A549 (cell line): ENCODE measurements at regions not wholly inside any gene's neighbourhood (a gene's known extent, or its start where the extent isn't known, plus 50 kb on each side); places are given as distances from the start of the nearest gene placed in this dataset.

ENCODE experiments used
- ATAC-seq, 2 experiments: fragments of 200-7000 bp in 1 of 2; fragments of >200 bp in 1 of 2; cut with Nextera tagmentation in 1 of 2; cut with Tn5 transposase in 1 of 2; 3 replicates each; pipeline versions ENCODE4 v1.8.0 to v1.9.1; 2018 to 2020; ENCODE audit warnings: mild to moderate bottlenecking in 1 of 2, moderate library complexity in 1 of 2
- CTCF ChIA-PET: fragments of 300-600 bp; sonication (Branson Sonifier 250); formaldehyde crosslinking; extraction: SDS; loops from one replicate; lab custom pipeline; 2021; ENCODE audit warnings: antibody characterized with exemption, inconsistent platforms; lab: Yijun Ruan, JAX
- POLR2A ChIA-PET: fragments of 350-600 bp; formaldehyde crosslinking; extraction: SDS; loops from one replicate; lab custom pipeline; 2021; ENCODE audit warnings: antibody characterized with exemption, inconsistent platforms; lab: Yijun Ruan, JAX
- DNase-seq, 2 experiments: peaks; one replicate each; pipeline versions ENCODE4 v3.0.0 to v3.0.0-alpha.2; 2011 to 2016; ENCODE audit warnings: low read depth in 1 of 2, low spot score in 1 of 2
- FAIRE-seq: peaks from 2 replicates; lab custom pipeline; 2011; peaks lifted over from hg19 to GRCh38; lab: Jason Lieb, UNC
- H3K27ac ChIP-seq, 2 experiments: fragments of >200 bp; sonication (Bioruptor Twin); formaldehyde crosslinking; 3 replicates each; pipeline ENCODE4 v1.5.1; 2016 to 2017
- H3K4me1 ChIP-seq: fragments of >200 bp; sonication (Bioruptor Twin); formaldehyde crosslinking; 3 replicates; pipeline ENCODE4 v1.6.1; 2016
- H3K4me2 ChIP-seq: fragments of >200 bp; sonication (Bioruptor Twin); formaldehyde crosslinking; 3 replicates; pipeline ENCODE4 v1.6.1; 2016
- H3K4me3 ChIP-seq: fragments of >200 bp; sonication (Bioruptor Twin); formaldehyde crosslinking; 3 replicates; pipeline ENCODE4 v1.5.1; 2016
- H3K9me3 ChIP-seq: fragments of >200 bp; sonication (Bioruptor Twin); formaldehyde crosslinking; 3 replicates; pipeline ENCODE4 v1.6.1; 2016
- BHLHE40 ChIP-seq: IDR thresholded peaks from 2 replicates; pipeline ENCODE4 v1.6.1; 2012; ENCODE audit warnings: low read depth, low read length, inconsistent platforms
- CBX2 ChIP-seq: fragments of 200-600 bp; sonication (generic); IDR thresholded peaks from 2 replicates; pipeline ENCODE4 v1.6.1; 2016; ENCODE audit warnings: low read depth, mild to moderate bottlenecking, borderline replicate concordance
- CBX8 ChIP-seq: fragments of 200-600 bp; sonication (generic); IDR thresholded peaks from 2 replicates; pipeline ENCODE4 v1.6.1; 2016
- CTCF ChIP-seq: fragments of >200 bp; sonication (Bioruptor Twin); formaldehyde crosslinking; IDR thresholded peaks from 3 replicates; pipeline ENCODE4 v1.5.1; 2016
- EHF ChIP-seq: fragments of 250-450 bp; sonication (Bioruptor Pico); IDR thresholded peaks from 2 replicates; pipeline ENCODE4 v1.5.0; 2020; ENCODE audit warnings: mild to moderate bottlenecking
- ESRRA ChIP-seq: fragments of 150-350 bp; IDR thresholded peaks from 2 replicates; pipeline ENCODE4 v1.6.1; 2014; ENCODE audit warnings: mild to moderate bottlenecking, low read length, borderline replicate concordance
- FOSB ChIP-seq: fragments of 250-450 bp; sonication (Bioruptor Pico); IDR thresholded peaks from 2 replicates; pipeline ENCODE4 v1.5.0; 2020; ENCODE audit warnings: mild to moderate bottlenecking, moderate library complexity
- GATA3 ChIP-seq: IDR thresholded peaks from 2 replicates; pipeline ENCODE4 v1.6.1; 2012; ENCODE audit warnings: borderline replicate concordance
- HDAC2 ChIP-seq: fragments of 200-600 bp; sonication (generic); IDR thresholded peaks from 2 replicates; pipeline ENCODE4 v1.6.1; 2016
- HES2 ChIP-seq: fragments of >200 bp; sonication (Bioruptor Twin); formaldehyde crosslinking; IDR thresholded peaks from 2 replicates; pipeline ENCODE4 v1.6.1; 2016
- HEYL ChIP-seq: fragments of 250-450 bp; sonication (Bioruptor Pico); IDR thresholded peaks from 2 replicates; pipeline ENCODE4 v1.8.0; 2021; ENCODE audit warnings: mild to moderate bottlenecking, moderate library complexity
- JUN ChIP-seq, 2 experiments: fragments of >200 bp; sonication (Bioruptor Twin); formaldehyde crosslinking; IDR thresholded peaks; 2 replicates in 1 of 2; 3 replicates in 1 of 2; pipeline ENCODE4 v1.6.1; 2016 to 2017
- MYC ChIP-seq: IDR thresholded peaks from 2 replicates; pipeline ENCODE4 v1.6.1; 2012; ENCODE audit warnings: mild to moderate bottlenecking, inconsistent platforms, low read length, improper control_type of control experiment, borderline replicate concordance
- NFE2L2 ChIP-seq: fragments of 150-350 bp; conservative IDR thresholded peaks from 2 replicates; pipeline ENCODE4 v1.6.1; 2014; ENCODE audit warnings: low read length
- NR3C1 ChIP-seq: fragments of >200 bp; sonication (Bioruptor Twin); formaldehyde crosslinking; IDR thresholded peaks from 3 replicates; pipeline ENCODE4 v1.6.1; 2017
- PBX3 ChIP-seq: IDR thresholded peaks from 2 replicates; pipeline ENCODE4 v1.6.1; 2012
- POLR2AphosphoS2 ChIP-seq: conservative IDR thresholded peaks from 2 replicates; pipeline ENCODE4 v1.6.1; 2012; ENCODE audit warnings: low read length, improper control_type of control experiment, inconsistent platforms
- RARB ChIP-seq: fragments of 250-450 bp; sonication (Bioruptor Pico); IDR thresholded peaks from 2 replicates; pipeline ENCODE4 v1.8.0; 2021; ENCODE audit warnings: mild to moderate bottlenecking, moderate library complexity
- RCOR1 ChIP-seq: fragments of 150-350 bp; IDR thresholded peaks from 2 replicates; pipeline ENCODE4 v1.6.1; 2014; ENCODE audit warnings: antibody characterized with exemption, low read length, low read depth
- REST ChIP-seq: fragments of 200-600 bp; sonication (generic); IDR thresholded peaks from 2 replicates; pipeline ENCODE4 v1.6.1; 2016; ENCODE audit warnings: antibody characterized with exemption, mild to moderate bottlenecking, moderate library complexity
- RNF2 ChIP-seq: fragments of 200-600 bp; sonication (generic); IDR thresholded peaks from 2 replicates; pipeline ENCODE4 v1.6.1; 2016; ENCODE audit warnings: low read depth, mild to moderate bottlenecking, antibody characterized with exemption, moderate library complexity, borderline replicate concordance
- SREBF2 ChIP-seq: fragments of 450-650 bp; IDR thresholded peaks from 2 replicates; pipeline ENCODE4 v1.6.1; 2014; ENCODE audit warnings: mild to moderate bottlenecking, moderate library complexity
- TP53 ChIP-seq: fragments of 250-450 bp; sonication (Bioruptor Pico); IDR thresholded peaks from 2 replicates; pipeline ENCODE4 v1.5.0; 2021; ENCODE audit warnings: mild to moderate bottlenecking, moderate library complexity
- USF2 ChIP-seq: fragments of 450-650 bp; IDR thresholded peaks from 2 replicates; pipeline ENCODE4 v1.6.1; 2014; ENCODE audit warnings: antibody characterized with exemption
- ZFP36 ChIP-seq: fragments of 450-650 bp; IDR thresholded peaks from 2 replicates; pipeline ENCODE4 v1.6.1; 2014; ENCODE audit warnings: borderline replicate concordance; ENCODE audit not compliant: partially characterized antibody
- WGBS: methylation state at CpG from one replicate; pipeline ENCODE4 v1.1.6; 2017; ENCODE audit errors: missing lambda C conversion rate; 5-methylcytosine and 5-hydroxymethylcytosine counted together
- TF ChIP-seq, protein P1 (sequence below): fragments of 250-450 bp; sonication (Bioruptor Pico); IDR thresholded peaks from 2 replicates; pipeline ENCODE4 v1.5.0; 2020; ENCODE audit warnings: low read depth, mild to moderate bottlenecking, moderate library complexity
- TF ChIP-seq, protein P2 (sequence below): fragments of >200 bp; sonication (Bioruptor Twin); formaldehyde crosslinking; IDR thresholded peaks from 3 replicates; pipeline ENCODE4 v1.6.1; 2016

- ChIA-PET POLR2A (no interaction called here), CTCF (interaction anchor here (1.5 kb wide), 2 partner anchors 859 to 1041 kb away, joined by 3 to 7 read pairs; no protein-coding TSS in a partner anchor)
- DNase-seq = no peak
- Histone ChIP-seq H3K4me2 (no peak overlapping the region), H3K4me3 (no peak overlapping the region), H3K9me3 (no peaks in the 10 kb centered on the region), H3K4me1 (no peaks in the 10 kb centered on the region), H3K27ac (no peak overlapping the region)
- 44% methylated on average over 8 of the region's 8 CpGs for WGBS
- no peak for ATAC-seq
- TF ChIP-seq PBX3 (no peak), GATA3 (no peak), SREBF2 (no peak), CBX8 (no peak), ESRRA (no peak), HES2 (no peak), NR3C1 (no peak), HEYL (CRISPR knock-in tag) (no peak), FOSB (CRISPR knock-in tag) (no peak), HDAC2 (no peak), TP53 (CRISPR knock-in tag) (no peak), REST (no peak), RNF2 (no peak), MYC (no peak), ZFP36 (no peak), BHLHE40 (no peak), RARB (CRISPR knock-in tag) (no peak)
- TF ChIP-seq, protein P1, sequence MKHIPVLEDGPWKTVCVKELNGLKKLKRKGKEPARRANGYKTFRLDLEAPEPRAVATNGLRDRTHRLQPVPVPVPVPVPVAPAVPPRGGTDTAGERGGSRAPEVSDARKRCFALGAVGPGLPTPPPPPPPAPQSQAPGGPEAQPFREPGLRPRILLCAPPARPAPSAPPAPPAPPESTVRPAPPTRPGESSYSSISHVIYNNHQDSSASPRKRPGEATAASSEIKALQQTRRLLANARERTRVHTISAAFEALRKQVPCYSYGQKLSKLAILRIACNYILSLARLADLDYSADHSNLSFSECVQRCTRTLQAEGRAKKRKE (CRISPR knock-in tag) = no peak
- TF ChIP-seq, protein P2, sequence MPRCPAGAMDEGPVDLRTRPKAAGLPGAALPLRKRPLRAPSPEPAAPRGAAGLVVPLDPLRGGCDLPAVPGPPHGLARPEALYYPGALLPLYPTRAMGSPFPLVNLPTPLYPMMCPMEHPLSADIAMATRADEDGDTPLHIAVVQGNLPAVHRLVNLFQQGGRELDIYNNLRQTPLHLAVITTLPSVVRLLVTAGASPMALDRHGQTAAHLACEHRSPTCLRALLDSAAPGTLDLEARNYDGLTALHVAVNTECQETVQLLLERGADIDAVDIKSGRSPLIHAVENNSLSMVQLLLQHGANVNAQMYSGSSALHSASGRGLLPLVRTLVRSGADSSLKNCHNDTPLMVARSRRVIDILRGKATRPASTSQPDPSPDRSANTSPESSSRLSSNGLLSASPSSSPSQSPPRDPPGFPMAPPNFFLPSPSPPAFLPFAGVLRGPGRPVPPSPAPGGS = no peak
- FAIRE-seq = no peak
These were observed 737.8 kb upstream of the ADAMTS5 start for GRCh38 chr21:27704567-27705166.

DNA sequence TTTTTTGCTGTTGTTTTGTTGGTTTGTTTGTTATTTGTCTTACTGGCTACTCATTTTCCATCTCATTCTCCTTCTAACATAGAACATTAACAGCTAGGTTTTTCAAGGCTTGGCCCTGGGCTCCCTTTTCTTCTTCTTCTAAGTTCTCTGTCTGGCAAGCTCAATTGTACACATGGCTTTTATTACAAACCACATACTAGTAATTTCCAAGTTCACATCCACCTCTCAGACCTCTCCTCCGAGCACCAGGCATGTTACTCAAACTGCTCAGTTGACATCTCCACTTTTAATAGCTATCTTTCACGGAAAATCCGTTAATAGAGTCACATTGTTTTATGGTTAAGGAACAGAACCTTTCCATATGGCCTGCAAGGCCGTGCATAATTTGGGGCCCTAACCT is 736.9 kb upstream of the ADAMTS5 start:
- ChIA-PET CTCF (interaction anchor here (0.9 to 1.5 kb wide), 3 partner anchors 855 to 1042 kb away, joined by 3 to 7 read pairs (median 3); no protein-coding TSS in a partner anchor), POLR2A (no interaction called here)
- WGBS = 1% methylated on average over 4 of the region's 4 CpGs
- TF ChIP-seq JUN (IDR thresholded peaks at IDR 0.05) (no peak), BHLHE40 (no peak), NFE2L2 (no peak), RNF2 (no peak), EHF (CRISPR knock-in tag) (no peak), CTCF (no peak), CBX2 (no peak), POLR2AphosphoS2 (no peak), USF2 (no peak), CBX8 (no peak), RCOR1 (no peak)
- TF ChIP-seq, protein P2 = no peak

More for the DNA sequence above, 736.9 kb upstream of the ADAMTS5 start:
- DNase-seq (no peak), FAIRE-seq (no peak), ATAC-seq (no peak)
- no peaks in the 10 kb centered on the region for H3K9me3 ChIP-seq
- no peak overlapping the region for H3K4me2 ChIP-seq
- H3K4me1 ChIP-seq = no peaks in the 10 kb centered on the region
- no peak overlapping the region for H3K27ac ChIP-seq
- H3K4me3 ChIP-seq = no peak overlapping the region
